NCI-H2107 (cell line): ENCODE measurements at regions not wholly inside any gene's neighbourhood (a gene's known extent, or its start where the extent isn't known, plus 50 kb on each side); places are given as distances from the start of the nearest gene placed in this dataset.

Experiments
- DNase-seq: peaks from one replicate; lab custom pipeline; 2025; lab: John Stamatoyannopoulos, UW

DNA sequence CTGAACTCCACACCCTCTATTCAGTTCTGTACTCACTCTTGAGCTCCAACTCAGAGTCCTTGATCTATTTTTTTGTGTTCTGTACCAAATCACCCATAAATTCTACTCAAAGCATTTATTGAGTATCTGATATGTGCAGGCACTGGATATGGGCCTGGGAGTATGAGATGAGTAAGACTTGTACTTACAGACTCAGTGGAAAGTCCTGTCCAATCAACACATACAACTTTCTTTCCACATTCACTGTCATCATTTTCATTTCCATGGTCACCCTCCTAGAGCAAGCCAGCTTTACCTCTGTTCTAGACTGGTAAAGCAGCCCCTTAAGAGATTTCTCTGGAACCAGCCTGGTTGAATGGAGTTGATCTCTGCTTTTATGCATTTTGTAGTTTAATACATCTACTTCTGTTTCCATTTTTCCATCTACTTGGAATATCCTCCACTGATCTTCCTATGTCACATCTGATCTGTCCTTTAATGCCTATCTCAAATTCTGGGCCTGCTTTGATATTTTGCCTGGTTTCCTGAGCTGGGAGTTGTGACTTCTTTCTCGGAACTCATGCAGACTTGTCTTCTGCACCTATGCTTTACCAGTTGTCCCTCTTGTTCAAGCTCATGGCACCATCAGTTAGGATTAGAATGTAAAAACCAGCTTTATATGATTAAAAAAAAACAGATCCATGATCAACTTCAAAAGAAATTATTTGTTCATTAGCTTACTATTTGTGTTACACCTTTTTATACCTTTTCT lies 96.9 kb upstream of the GLS start:
- DNase-seq, result no peak

DNA sequence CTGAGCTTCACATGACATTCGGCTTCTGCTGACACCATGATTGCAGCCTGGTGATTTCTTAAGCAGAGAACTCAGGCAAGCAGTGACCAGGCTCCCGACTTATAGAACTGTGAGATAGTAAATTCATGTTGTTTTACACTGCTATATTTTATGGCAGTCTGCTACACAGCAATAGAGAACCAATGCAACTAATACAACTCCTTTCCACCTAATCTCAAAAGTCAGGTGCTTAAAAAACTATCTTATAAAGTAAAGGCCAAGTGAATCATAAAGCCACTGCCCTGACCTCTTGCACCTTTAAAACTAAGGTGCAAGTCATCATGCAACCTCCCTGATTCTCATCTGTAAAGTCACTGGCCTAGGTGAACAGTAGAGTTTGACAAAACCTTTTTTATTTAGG lies 95.3 kb upstream of the GLS start:
- no peak for DNase-seq

DNA sequence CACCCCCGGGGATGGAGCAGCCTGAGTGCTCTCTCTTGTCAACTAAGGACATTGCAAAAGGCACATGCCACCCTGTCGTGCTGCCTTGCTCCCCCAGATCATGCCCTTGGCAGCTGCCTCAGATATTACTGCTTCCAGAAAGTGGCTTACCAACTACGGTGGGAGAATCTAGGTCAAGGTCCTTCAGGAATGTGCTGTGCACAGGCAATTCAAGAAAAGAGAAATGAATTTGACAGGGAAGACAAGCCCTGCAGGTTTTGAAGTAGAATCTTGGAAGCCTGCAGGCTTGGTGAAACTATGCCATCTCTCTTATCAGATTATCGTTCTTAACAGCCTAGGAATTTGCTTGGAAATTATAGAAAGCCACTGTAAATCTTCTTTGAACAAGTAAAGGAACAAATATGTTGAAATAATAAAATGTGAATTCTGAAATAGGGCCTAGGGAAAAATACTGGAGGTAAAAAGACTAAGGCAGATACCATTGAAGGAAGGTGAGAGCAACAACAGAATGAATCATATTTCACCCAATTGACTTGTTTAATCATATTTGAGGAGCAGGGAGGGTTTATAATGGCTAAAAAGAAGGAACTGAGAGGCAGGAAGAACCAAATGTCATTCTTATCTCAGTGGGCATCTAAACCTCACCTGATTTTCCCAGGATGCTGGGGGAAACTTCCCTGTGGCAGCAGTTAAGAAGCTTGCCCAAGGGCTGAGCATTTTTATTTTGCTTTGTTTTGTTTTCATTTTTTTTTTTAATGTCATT lies 94.0 kb upstream of the GLS start:
- no peak for DNase-seq

DNA sequence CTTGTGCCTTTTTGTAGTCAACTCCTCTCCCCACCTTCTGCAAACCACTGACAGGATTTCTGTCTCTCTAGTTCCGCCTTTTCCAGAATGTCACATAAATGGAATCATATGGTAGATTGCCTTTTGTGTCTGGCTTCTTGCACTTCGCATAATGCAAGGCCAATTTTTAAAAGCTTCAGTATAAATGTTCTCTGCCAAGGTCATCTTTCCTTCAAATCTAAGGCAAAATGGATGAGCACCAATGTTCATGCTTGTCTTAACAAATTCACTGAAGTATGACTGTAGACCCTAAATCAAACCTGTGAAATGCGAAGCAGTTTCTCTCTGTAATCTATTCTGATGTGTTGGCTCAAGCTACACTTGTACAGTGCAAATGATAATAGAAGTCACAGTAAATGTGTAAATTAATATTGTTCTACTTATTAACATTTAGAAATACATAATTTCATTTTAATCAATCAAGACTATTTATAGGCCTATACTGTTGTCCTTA lies 92.8 kb upstream of the GLS start:
- DNase-seq, result no peak

DNA sequence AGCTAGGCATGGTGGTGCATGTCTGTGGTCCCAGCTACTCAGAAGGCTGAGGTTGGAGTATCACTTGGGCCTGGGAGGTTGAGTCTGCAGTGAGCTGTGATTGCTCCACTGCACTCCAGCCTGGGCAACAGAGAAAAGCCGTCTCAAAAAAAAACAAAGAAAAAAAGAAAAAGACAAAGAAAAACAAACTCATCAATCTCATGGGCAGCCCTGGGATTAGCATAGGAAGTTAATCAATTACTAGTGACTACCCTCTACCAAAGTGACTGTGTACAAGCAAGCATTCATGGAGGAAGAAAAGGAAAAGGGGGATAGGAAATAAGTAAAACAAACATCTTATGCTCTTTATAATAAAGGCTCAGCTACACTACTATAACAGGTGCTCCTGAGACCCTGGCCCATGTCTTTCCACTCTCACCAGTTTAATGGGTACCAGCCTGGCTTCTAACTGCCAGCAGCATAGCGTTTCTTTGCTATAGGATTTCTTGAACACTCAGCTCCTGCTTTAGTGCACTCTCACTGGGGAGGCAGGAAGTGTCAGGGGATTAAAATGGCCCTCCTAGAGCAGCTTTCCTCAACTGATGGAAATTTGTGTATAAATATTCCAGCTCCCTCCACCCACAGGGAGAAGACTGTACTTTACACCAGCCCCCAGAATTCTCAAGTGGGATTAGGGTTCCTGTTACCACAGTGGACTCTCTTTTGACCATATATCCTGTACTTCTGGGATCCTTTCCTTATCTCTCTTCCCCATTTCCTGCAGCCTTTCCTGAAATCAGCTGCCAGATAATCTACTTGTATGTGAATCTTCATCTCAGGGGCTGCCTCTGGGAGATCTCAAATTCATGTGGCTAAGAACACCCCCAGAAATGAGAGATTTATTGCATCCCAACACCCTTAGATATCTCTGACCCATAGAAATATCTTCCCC lies 91.3 kb upstream of the GLS start:
- no peak for DNase-seq

DNA sequence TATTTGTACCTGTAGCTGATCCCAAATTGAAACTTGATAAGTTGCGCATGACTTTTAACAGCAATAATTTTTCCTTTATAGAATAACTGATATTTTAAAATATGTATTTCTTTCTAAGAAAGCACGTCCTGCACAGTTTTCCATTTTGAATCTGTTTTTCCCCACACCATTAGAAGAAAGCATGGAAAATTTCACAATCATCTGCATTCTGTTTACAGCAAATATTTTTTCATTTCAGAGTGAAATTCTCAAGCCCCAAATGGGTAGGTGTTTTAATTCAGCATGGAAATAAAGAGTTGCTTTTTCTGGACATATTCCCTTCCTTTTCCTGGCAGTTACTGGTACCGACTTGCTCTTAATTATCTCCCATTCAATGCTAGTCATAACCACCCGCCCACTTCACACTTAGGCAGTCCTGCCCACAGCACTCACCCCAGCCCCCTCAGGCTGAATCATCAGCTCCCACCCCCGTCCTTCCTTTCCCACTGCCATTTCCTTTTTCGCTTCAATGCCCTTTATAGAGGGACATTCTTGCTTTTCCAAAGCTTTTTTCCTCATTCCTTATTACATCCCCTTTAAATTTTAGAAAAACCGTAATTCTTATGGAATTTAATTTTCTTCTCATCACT lies 89.2 kb upstream of the GLS start:
- no peak for DNase-seq

DNA sequence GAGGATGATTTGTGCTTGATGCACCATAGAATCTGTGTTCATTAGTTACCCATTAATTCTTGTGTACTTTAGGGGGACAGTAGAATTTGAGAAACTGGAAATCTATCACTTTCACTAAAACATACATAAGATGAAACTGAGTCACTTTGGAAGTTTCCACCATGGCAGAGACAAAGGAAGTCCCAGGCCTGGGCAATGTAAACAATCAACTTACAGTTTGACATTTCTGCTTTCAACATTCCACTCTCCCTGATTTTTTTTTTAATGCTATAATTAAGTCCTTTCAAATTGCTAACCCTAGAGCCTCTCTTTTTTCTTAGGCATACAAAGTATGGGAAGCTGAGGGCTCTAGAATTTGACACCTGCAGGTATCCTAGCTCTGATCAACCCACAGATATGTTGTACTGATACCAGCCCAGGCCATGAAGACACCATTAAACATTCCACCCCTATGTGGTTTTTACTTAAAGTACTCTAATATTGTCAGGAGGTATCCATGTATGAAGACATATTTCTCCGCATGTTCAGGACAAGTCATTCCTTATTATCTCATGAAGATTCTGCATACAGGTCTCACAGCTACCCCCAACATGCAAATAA lies 88.5 kb upstream of the GLS start:
- no peak for DNase-seq

DNA sequence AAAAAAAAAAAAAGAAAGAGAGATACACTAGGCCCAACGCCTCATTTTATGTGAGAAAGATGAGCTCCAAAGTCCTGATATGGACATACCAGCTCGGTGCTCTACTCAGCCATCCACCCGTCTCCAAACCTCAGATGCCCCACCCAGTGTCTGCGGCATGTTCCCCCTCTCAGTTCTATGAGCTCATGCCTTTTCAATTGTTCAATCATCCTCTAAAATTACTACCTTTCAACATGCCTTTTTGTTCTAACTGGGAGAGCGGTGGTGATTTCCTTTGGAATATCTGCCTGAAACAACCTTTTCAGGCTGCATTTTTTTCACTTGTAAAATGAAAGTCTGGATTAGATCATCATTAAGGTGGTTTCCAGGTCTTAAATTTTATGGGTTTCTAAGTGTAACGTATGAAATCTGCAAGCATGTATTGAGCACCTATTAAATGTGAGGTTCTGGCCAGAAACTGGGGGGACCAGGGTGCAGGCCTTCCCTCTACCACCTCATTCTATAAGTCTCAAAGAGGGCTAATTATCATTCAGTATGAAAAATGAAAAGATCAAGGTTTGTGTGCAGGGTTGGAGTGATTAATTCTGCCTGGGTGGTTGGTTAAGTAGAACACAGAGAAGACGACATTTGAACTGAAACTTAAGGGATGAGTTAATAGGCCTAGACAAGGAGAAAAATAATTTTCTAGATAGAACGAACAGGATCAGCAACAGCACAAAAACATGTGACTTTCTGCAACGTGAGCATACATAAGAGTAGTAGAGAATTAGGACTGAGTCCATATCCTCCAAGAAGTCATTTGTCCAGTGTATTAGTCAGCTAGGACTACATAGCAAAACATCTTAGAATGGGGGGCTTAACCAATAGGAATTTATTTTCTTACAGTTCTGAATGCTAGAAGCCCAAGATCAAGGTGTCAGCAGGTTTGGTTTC lies 87.4 kb upstream of the GLS start:
- no peak for DNase-seq

DNA sequence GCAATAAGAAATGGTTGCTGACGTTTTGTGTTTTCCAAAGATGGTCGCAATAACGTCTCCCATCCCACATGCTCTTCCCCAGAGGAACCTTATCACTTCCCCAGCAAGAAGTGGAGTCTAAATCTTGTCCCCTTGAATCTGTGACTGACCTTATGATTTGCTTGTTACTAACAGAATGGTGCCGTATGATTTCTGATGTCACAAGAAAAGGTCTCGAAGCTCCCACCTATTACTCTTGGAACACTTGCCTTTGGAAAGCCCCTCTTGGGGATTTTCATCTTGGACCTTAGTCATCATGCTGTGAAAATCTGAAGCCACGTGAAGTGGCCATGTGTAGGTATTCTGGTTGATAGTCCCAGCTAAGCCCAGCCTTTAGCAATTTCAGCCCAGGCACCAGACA lies 86.2 kb upstream of the GLS start:
- no peak for DNase-seq

DNA sequence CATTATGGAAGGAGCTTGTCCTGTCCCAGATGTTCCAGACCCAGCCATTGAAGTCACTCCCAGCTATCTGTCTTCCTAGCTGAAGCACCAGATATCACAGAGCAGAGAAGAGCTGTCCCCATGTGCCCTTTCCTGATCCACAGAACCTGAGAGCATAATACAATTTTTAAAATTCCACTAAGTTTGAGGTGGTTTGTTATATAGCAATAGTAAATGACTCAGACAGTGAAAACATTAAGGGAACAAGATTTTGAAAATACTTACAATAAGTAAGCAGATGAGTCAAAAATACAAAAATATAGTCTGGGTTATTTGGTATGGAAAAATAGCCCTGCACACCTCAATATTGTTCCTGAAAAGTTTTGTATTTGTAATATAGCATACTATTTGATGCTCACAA lies 85.8 kb upstream of the GLS start:
- DNase-seq, result no peak

DNA sequence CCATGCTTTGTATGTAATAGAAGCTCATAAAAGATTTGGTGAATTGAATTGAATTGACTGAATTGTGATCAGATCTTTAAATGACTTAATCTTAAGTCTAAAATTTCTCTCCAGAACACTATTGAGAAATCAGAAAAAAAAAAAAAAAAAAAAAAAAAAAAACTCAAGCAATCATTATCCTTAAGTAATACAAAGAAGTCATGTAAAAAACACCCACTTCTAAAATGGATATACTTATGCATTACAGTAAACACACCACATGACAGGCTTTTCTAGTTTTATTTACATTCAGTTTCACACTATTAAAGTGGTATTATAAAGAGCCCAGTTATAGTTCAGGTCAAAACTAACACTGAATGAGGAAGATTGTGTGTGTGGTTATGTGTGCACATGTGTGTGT lies 84.9 kb upstream of the GLS start:
- DNase-seq, result no peak

DNA sequence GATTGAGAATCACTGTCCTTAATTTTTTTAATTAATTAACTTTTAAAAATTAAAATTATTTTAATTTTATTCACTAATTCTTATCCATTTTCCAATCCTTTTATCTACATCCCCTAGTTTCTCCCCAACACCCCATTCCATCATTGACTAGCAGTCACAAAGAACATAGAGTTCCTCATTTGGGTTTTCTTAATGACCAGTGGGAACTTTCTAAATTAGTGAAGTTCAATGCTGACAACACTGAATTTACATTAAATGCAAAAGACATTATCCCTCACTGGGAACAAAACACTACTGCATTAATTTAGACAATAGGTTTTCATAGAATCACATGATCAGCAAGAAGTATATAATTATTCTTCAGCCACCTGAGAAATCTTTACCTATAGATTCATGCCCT lies 80.6 kb upstream of the GLS start:
- DNase-seq, result no peak

DNA sequence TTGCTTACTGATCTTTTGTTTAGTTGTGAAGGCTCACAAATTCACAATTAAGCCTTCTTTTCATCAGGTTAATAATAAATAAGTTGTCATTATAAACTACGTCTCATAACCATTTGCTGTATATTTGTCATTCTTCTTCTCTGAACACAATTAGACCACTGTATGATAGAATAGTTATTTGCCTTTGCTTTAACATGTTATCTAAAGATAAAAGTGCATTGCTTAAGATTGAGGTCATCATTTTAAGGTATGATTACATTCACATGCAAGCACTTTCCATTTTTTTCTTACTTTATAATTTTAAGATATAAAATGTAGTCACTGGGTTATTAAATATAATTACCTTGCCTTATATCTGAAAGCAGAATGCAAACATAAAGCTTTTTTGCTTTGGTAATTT lies 80.1 kb upstream of the GLS start:
- no peak for DNase-seq

DNA sequence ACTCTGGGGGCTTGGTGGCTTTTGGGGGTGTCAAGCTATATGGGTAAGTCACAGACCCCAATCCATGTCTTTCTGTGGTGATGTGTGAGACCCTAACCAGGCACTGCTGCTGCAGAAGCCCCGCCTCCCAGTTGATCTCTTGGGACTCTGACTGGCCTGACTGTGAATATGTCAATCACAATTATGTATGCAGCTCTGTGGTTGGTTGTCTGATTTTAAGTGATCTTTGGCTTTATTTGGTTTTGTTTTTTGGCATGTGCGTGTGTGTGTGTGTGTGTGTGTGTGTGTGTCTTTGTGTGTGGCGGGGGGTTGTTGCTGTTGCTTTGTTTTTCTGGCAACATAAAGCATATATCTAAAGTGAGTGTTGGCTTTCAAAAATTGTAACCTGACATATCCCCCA lies 78.5 kb upstream of the GLS start:
- no peak for DNase-seq

DNA sequence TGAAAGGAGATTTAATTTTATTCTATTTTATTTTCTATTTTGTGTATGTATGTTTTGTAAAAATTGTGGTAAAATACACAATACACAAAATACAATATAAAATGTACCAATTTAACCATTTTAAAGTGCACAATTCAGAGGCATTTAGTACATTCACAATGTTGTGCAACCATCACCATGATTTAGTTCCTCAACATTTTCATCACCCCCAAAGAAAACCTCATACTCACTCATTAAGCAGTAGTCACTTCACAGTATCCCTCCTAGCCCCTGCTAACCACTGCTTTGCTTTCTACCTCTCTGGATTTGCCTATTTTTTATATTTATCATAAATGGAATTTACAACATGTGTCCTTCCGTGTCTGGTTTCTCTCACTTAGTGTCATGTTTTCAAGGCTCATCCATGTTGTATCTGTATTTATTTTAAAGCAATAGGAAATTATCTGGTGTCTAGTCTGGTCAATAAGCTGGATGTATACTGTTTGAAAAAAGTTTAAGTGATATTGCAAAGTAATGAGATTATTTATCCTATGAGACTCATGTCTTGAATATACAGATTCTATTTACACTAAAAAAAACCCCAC lies 77.9 kb upstream of the GLS start:
- no peak for DNase-seq

DNA sequence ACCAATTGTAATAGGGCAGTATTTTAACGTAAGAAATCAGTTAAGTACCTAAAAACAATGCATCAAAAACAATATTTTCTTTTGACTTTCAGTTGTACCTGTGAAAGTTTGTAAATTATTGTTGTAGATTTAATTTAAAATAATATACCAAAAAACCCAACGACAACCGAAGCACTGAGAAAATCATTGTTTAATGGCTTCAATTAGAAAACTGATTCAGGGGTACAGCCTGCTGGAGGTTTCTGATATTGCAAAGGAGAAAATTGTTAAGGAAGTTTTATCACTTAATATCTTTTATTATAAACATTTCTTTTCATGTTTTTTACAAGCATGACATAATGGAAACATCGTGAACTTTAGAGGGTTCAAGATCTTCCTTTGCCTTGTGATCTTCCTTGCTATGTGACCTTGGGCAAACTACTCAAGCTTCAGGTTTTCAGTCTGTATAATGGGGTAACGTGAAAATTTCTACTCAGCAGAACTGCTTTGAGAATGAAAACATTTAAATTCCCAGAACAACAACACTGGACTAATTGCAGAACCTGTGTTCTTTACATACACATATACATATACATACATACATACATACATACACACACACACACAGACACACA lies 76.3 kb upstream of the GLS start:
- DNase-seq, result no peak

DNA sequence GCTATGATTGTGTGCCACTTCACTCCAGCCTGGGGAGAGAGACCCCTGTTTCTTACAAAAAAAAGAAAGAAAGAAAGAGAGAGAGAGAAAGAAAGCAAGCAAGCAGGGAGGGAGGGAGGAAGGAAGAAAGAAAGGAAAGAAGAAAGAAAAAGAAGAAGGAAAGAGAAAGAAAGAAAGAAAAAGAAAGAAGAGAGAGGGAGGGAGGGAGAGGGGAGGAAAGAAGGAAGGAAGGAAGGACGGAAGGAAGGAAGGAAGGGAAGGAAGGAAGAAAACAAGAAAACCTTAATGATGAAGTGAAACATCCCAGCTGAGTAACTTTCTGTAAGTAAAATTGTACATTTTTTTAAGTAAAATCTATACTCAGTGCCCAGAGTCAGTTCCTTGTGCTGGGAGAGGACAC lies 75.5 kb upstream of the GLS start:
- DNase-seq, result no peak

DNA sequence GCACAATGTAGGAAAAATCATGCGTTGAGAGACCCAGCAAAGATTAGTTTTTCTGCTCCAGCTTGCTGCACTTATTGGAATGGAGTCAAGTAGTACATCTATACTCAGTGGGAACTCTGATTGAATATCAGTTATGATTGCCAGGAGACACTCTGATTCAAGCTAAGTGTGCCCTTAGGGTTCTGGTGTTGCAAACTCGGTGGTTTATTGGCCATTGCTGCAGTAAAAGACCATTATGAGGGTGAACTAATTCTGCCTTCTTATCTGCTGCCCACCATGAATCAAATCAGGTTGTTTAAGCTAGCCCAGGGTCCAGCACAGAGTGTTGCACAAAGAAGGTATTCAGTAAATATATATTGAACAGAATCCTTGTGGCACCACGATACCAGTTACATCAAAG lies 74.8 kb upstream of the GLS start:
- no peak for DNase-seq

DNA sequence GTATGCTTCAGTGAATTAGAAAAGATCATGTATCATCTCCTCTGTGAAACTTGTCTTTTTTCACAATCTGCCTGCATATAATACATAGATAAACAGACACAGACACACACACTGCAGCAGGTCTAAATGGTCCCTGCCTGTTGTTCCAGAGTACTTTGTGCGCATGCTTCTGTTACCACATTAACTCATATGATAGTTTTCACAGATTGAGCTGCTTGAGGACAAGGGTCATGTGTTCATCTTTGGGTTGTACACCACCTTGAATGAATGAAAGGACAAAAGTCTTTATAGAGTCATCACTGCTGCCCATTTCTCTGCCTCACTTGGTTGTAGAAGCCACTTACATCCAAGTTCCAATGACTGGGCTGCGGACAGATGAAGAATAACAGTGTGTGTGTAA lies 72.7 kb upstream of the GLS start:
- DNase-seq, result no peak
